HG02642 (cell line): ENCODE measurements at regions not wholly inside any gene's neighbourhood (a gene's known extent, or its start where the extent isn't known, plus 50 kb on each side); places are given as distances from the start of the nearest gene placed in this dataset.
"Not testable (repeated sequence)": the region's sequence is repeated elsewhere in the genome, so short reads cannot be mapped to it uniquely, and the experiment has no call there.

Source experiments
- ATAC-seq: cut with Tn5 transposase; IDR thresholded peaks from one replicate; pipeline ENCODE4 v1.9.1; 2021; ENCODE audit warnings: mild to moderate bottlenecking; ENCODE audit not compliant: unreplicated experiment, poor library complexity

- ATAC-seq, result no peak
Measured at GRCh38 chr18:22499421-22499820, 81.7 kb upstream of the CTAGE1 start.

- ATAC-seq, result no peak
Measured at GRCh38 chr18:22503803-22504202, 86.1 kb upstream of the CTAGE1 start.

GRCh38 chr18:22504251-22505030, 86.7 kb upstream of the CTAGE1 start:
- no peak for ATAC-seq

- no peak for ATAC-seq
Measured at GRCh38 chr18:22505141-22505591, 87.5 kb upstream of the CTAGE1 start.

- no peak for ATAC-seq
Measured at GRCh38 chr18:22507055-22507454, 89.3 kb upstream of the CTAGE1 start.

GRCh38 chr18:22509423-22509822, 91.7 kb upstream of the CTAGE1 start:
- no peak for ATAC-seq

GRCh38 chr18:22510697-22511096, 93.0 kb upstream of the CTAGE1 start:
- no peak for ATAC-seq

GRCh38 chr18:22513721-22514481, 96.2 kb upstream of the CTAGE1 start:
- no peak for ATAC-seq

GRCh38 chr18:22514655-22515054, 96.9 kb upstream of the CTAGE1 start:
- ATAC-seq, result no peak

- no peak for ATAC-seq
Measured at GRCh38 chr18:22515250-22515649, 97.5 kb upstream of the CTAGE1 start.

GRCh38 chr18:22517356-22517755, 99.6 kb upstream of the CTAGE1 start:
- no peak for ATAC-seq

GRCh38 chr18:22521026-22521707, 103.5 kb upstream of the CTAGE1 start:
- no peak for ATAC-seq

GRCh38 chr18:22523481-22523880, 105.8 kb upstream of the CTAGE1 start:
- ATAC-seq, result no peak

- ATAC-seq, result no peak
Measured at GRCh38 chr18:22524783-22525182, 107.1 kb upstream of the CTAGE1 start.

GRCh38 chr18:22525313-22525712, 107.6 kb upstream of the CTAGE1 start:
- no peak for ATAC-seq

- ATAC-seq, result no peak
Measured at GRCh38 chr18:22525883-22526282, 108.2 kb upstream of the CTAGE1 start.

GRCh38 chr18:22528291-22528690, 110.6 kb upstream of the CTAGE1 start:
- ATAC-seq, result no peak

- not testable (repeated sequence) for ATAC-seq
Measured at GRCh38 chr18:22534706-22535105, 117.0 kb upstream of the CTAGE1 start.

GRCh38 chr18:22536558-22536957, 118.8 kb upstream of the CTAGE1 start:
- ATAC-seq, result no peak

- ATAC-seq, result no peak
Measured at GRCh38 chr18:22538426-22538825, 120.7 kb upstream of the CTAGE1 start.
